Transverse colon (tissue), 4 donors: ENCODE measurements at regions not wholly inside any gene's neighbourhood (a gene's known extent, or its start where the extent isn't known, plus 50 kb on each side); places are given as distances from the start of the nearest gene placed in this dataset.

Experiments
- EP300 ChIP-seq: sonication (generic); formaldehyde crosslinking; IDR thresholded peaks from one replicate; pipeline ENCODE4 v1.6.1; 2017; ENCODE audit warnings: antibody characterized with exemption, low read depth
- POLR2A ChIP-seq: fragments of 450-650 bp; IDR thresholded peaks from one replicate; pipeline ENCODE4 v1.6.1; 2016; ENCODE audit warnings: antibody characterized with exemption, mild to moderate bottlenecking, moderate library complexity
- POLR2AphosphoS5 ChIP-seq, 3 donors: sonication (generic); formaldehyde crosslinking; IDR thresholded peaks; one replicate each; pipeline ENCODE4 v1.6.1; 2016; ENCODE audit warnings: antibody characterized with exemption in 3 of 3
- TF ChIP-seq, protein P1 (sequence below), 5 experiments: fragments of 200-600 bp in 3 of 5; fragments of 450-650 bp in 2 of 5; sonication (generic) in 3 of 5; IDR thresholded peaks; 1 replicate in 2 of 5; 2 replicates in 3 of 5; pipeline ENCODE4 v1.5.1; 2016 to 2017; ENCODE audit warnings: antibody characterized with exemption in 5 of 5, inconsistent platforms in 3 of 5, mild to moderate bottlenecking in 2 of 5, moderate library complexity in 1 of 5

DNA sequence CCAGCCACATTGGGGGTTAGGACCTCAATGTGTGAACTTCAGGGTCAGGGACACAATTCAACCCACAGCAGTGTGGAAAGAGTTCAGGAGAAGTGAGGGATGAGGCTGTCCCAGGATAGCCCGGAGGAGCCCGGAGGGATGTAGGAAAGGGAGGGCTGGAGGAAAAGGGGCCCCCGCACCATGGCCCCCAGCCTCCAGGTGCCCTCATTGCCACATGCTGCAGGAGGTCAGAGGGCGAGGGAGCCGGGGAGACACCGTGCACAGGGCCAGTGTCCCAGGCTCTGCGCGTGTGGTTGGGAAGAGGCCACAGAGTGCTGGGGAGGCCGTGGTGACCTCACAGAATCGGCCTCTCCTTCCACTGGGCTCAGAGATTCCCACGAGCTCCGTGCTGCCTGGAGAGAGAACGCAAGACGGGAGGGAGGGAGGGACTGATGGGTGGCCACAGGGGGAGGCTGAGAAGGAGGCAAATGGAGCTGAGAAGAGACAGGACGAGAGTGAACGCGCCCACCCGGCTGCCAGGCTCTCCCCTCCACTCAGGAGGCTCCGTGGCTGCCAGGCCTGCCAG lies 215.1 kb downstream of the DLL1 start:
- TF ChIP-seq, protein P1, sequence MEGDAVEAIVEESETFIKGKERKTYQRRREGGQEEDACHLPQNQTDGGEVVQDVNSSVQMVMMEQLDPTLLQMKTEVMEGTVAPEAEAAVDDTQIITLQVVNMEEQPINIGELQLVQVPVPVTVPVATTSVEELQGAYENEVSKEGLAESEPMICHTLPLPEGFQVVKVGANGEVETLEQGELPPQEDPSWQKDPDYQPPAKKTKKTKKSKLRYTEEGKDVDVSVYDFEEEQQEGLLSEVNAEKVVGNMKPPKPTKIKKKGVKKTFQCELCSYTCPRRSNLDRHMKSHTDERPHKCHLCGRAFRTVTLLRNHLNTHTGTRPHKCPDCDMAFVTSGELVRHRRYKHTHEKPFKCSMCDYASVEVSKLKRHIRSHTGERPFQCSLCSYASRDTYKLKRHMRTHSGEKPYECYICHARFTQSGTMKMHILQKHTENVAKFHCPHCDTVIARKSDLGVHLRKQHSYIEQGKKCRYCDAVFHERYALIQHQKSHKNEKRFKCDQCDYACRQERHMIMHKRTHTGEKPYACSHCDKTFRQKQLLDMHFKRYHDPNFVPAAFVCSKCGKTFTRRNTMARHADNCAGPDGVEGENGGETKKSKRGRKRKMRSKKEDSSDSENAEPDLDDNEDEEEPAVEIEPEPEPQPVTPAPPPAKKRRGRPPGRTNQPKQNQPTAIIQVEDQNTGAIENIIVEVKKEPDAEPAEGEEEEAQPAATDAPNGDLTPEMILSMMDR (IDR thresholded peaks at IDR 0.05), result no peak
- TF ChIP-seq POLR2AphosphoS5 (IDR thresholded peaks at IDR 0.05), result no peak
- no peak for TF ChIP-seq POLR2A
- no peak for TF ChIP-seq EP300
